Keratinocyte (primary cell): ENCODE measurements at regions not wholly inside any gene's neighbourhood (a gene's known extent, or its start where the extent isn't known, plus 50 kb on each side); places are given as distances from the start of the nearest gene placed in this dataset.

Experiments used
- DNase-seq: peaks from one replicate; pipeline ENCODE4 v3.0.0-alpha.2; 2011; ENCODE audit warnings: low read depth, missing footprints, low spot score
- FAIRE-seq: peaks from 2 replicates; lab custom pipeline; 2011; peaks lifted over from hg19 to GRCh38; lab: Jason Lieb, UNC
- H2AFZ ChIP-seq: 2 replicates; pipeline ENCODE4 v1.6.0; 2012; ENCODE audit warnings: low read length, control low read depth, inconsistent platforms; ENCODE audit not compliant: control insufficient read depth
- H3K27ac ChIP-seq: 2 replicates; pipeline ENCODE4 v1.5.1; 2011; ENCODE audit warnings: low read length; ENCODE audit not compliant: control insufficient read depth, insufficient read depth
- H3K27me3 ChIP-seq: 3 replicates; pipeline ENCODE4 v1.6.0; 2011; ENCODE audit warnings: low read length; ENCODE audit not compliant: control insufficient read depth, insufficient read depth; ENCODE audit errors: extremely low read depth
- H3K36me3 ChIP-seq, 2 experiments: 2 replicates in 1 of 2; 3 replicates in 1 of 2; pipeline ENCODE4 v1.5.1; 2011; ENCODE audit warnings: low read length in 2 of 2, mild to moderate bottlenecking in 1 of 2; ENCODE audit not compliant: control insufficient read depth in 2 of 2, insufficient read depth in 2 of 2; ENCODE audit errors: extremely low read depth in 1 of 2
- H3K4me1 ChIP-seq: 3 replicates; pipeline ENCODE4 v1.5.1; 2011; ENCODE audit warnings: low read length; ENCODE audit not compliant: control insufficient read depth, insufficient read depth; ENCODE audit errors: extremely low read depth
- H3K4me2 ChIP-seq: 3 replicates; pipeline ENCODE4 v1.6.0; 2011; ENCODE audit warnings: low read depth, low read length; ENCODE audit not compliant: control insufficient read depth, insufficient read depth; ENCODE audit errors: extremely low read depth
- H3K4me3 ChIP-seq, 3 experiments: fragments of 200-600 bp in 1 of 3; sonication (generic) in 1 of 3; 2 replicates in 2 of 3; 3 replicates in 1 of 3; pipeline ENCODE4 v1.5.1; 2011 to 2016; ENCODE audit warnings: low read length in 3 of 3, mild to moderate bottlenecking in 3 of 3, control low read depth in 2 of 3, inconsistent platforms in 1 of 3, low read depth in 1 of 3, mixed read lengths in 1 of 3, mixed run types in 1 of 3, moderate library complexity in 1 of 3; ENCODE audit not compliant: control insufficient read depth in 2 of 3, insufficient read depth in 2 of 3; ENCODE audit errors: extremely low read depth in 1 of 3
- H3K79me2 ChIP-seq: 2 replicates; pipeline ENCODE4 v1.6.0; 2012; ENCODE audit warnings: low read length; ENCODE audit not compliant: control insufficient read depth, insufficient read depth
- H3K9ac ChIP-seq: 3 replicates; pipeline ENCODE4 v1.6.0; 2011; ENCODE audit warnings: low read length; ENCODE audit not compliant: control insufficient read depth, insufficient read depth; ENCODE audit errors: extremely low read depth
- H3K9me1 ChIP-seq: 3 replicates; pipeline ENCODE4 v1.6.0; 2011; ENCODE audit warnings: low read length; ENCODE audit not compliant: control insufficient read depth, insufficient read depth; ENCODE audit errors: extremely low read depth
- H3K9me3 ChIP-seq: 2 replicates; pipeline ENCODE4 v1.5.1; 2012; ENCODE audit warnings: low read depth, low read length; ENCODE audit not compliant: control insufficient read depth
- H4K20me1 ChIP-seq: 3 replicates; pipeline ENCODE4 v1.6.0; 2011; ENCODE audit warnings: low read length; ENCODE audit not compliant: control insufficient read depth, insufficient read depth; ENCODE audit errors: extremely low read depth
- CTCF ChIP-seq, 3 experiments: IDR thresholded peaks in 1 of 3; conservative IDR thresholded peaks in 1 of 3; optimal IDR thresholded peaks in 1 of 3; 2 replicates in 2 of 3; 3 replicates in 1 of 3; pipeline versions ENCODE3 to v1.5.1; 2011; ENCODE audit warnings: low read length in 3 of 3, mild to moderate bottlenecking in 3 of 3, moderate library complexity in 2 of 3, control low read depth in 1 of 3, inconsistent platforms in 1 of 3; ENCODE audit not compliant: insufficient read depth in 2 of 3; ENCODE audit errors: extremely low read depth in 1 of 3
- EZH2 ChIP-seq: IDR thresholded peaks from one replicate; pipeline ENCODE4 v1.6.1; 2012; ENCODE audit warnings: inconsistent platforms, mild to moderate bottlenecking, low read length, moderate library complexity
- dilution Hi-C: fragments of 300-500 bp; cut with MboI; formaldehyde crosslinking; loops from one replicate; pipeline ENCODE4 v1.7.0; 2020; ENCODE audit warnings: low sequenced_read_pairs; ENCODE audit not compliant: extremely low pct_ligation_motif_present

DNA sequence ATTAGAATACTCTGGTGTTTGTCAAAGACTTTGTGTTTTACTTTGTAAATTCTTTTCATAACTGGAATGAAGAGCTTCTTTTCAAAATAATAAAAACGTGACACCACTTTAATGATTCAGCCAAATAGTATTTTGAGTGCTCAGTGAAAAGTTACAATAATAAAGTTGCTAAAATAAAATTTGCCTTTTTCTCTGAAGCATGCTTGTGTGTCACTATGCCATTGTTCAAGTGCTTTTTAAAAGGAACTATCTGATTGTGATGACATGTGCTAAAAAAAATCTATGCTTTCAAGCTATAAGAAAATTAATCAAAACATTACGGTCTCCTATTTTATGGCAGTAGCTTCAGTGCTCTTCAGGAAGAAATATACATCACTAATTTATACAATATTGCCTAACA, 1290.5 kb upstream of the B3GALT2 start:
- Histone ChIP-seq H3K4me2 (no peak overlapping the region), H3K9ac (no peak overlapping the region), H3K27ac (no peak overlapping the region), H3K4me1 (no peaks in the 10 kb centered on the region), H2AFZ (no peak overlapping the region), H3K79me2 (no peaks in the 10 kb centered on the region), H4K20me1 (no peaks in the 10 kb centered on the region), H3K9me3 (no peaks in the 10 kb centered on the region), H3K36me3 (no peaks in the 10 kb centered on the region), H3K9me1 (no peaks in the 10 kb centered on the region), H3K4me3 (no peak overlapping the region), H3K27me3 (no peaks in the 10 kb centered on the region)
- dilution Hi-C loops, result no loop called here
- TF ChIP-seq CTCF (optimal IDR thresholded peaks at IDR 0.05 in 1 of 3, IDR thresholded peaks at IDR 0.05 in 1 of 3, conservative IDR thresholded peaks at IDR 0.05 in 1 of 3; ENCODE audit: extremely low read depth in 1 of 3, insufficient read depth in 2 of 3, low read length in 3 of 3), result no peak
- no peak for TF ChIP-seq EZH2
- DNase-seq (no peak), FAIRE-seq (no peak)

GRCh38 chr1:194476351-194476750, 1289.9 kb upstream of the B3GALT2 start:
- FAIRE-seq, result no peak
- no peak for DNase-seq
- dilution Hi-C loops, result no loop called here
- Histone ChIP-seq H3K9me1 (no peaks in the 10 kb centered on the region), H3K4me1 (no peaks in the 10 kb centered on the region), H3K9ac (no peak overlapping the region), H3K9me3 (no peaks in the 10 kb centered on the region), H3K4me3 (no peak overlapping the region), H2AFZ (no peak overlapping the region), H3K27me3 (no peaks in the 10 kb centered on the region), H3K79me2 (no peaks in the 10 kb centered on the region), H3K36me3 (no peaks in the 10 kb centered on the region), H4K20me1 (no peaks in the 10 kb centered on the region), H3K27ac (no peak overlapping the region), H3K4me2 (no peak overlapping the region)
- TF ChIP-seq CTCF (optimal IDR thresholded peaks at IDR 0.05 in 1 of 3, IDR thresholded peaks at IDR 0.05 in 1 of 3, conservative IDR thresholded peaks at IDR 0.05 in 1 of 3; ENCODE audit: extremely low read depth in 1 of 3, insufficient read depth in 2 of 3, low read length in 3 of 3) (no peak), EZH2 (no peak)
